H9 (cell line): ENCODE measurements at regions not wholly inside any gene's neighbourhood (a gene's known extent, or its start where the extent isn't known, plus 50 kb on each side); places are given as distances from the start of the nearest gene placed in this dataset.

ENCODE experiments used
- DNase-seq: peaks from one replicate; pipeline ENCODE4 v3.0.0-alpha.2; 2017
- H2AFZ ChIP-seq: one replicate; pipeline ENCODE4 v1.6.1; 2013; ENCODE audit warnings: mild to moderate bottlenecking, low read length, control low read depth, moderate library complexity
- H2AK5ac ChIP-seq: 2 replicates; pipeline ENCODE4 v1.6.1; 2013; ENCODE audit warnings: low read length, control low read depth, mixed read lengths; ENCODE audit not compliant: insufficient read length
- H2BK120ac ChIP-seq: one replicate; pipeline ENCODE4 v1.6.1; 2013; ENCODE audit warnings: low read depth, mild to moderate bottlenecking, low read length, control low read depth, inconsistent platforms; ENCODE audit not compliant: poor library complexity, severe bottlenecking
- H2BK12ac ChIP-seq: 2 replicates; pipeline ENCODE4 v1.6.1; 2013; ENCODE audit warnings: low read length, control low read depth, mixed read lengths, low read depth; ENCODE audit not compliant: insufficient read length
- H2BK15ac ChIP-seq: 2 replicates; pipeline ENCODE4 v1.6.1; 2013; ENCODE audit warnings: low read depth, low read length, control low read depth
- H2BK20ac ChIP-seq: one replicate; pipeline ENCODE4 v1.6.1; 2013; ENCODE audit warnings: low read depth, mild to moderate bottlenecking, low read length, control low read depth, inconsistent platforms; ENCODE audit not compliant: poor library complexity, severe bottlenecking
- H2BK5ac ChIP-seq: 2 replicates; pipeline ENCODE4 v1.6.1; 2013; ENCODE audit warnings: low read length, control low read depth, mixed read lengths; ENCODE audit not compliant: insufficient read length
- H3K14ac ChIP-seq: 2 replicates; pipeline ENCODE4 v1.6.1; 2013; ENCODE audit warnings: low read length, control low read depth; ENCODE audit not compliant: insufficient read depth
- H3K18ac ChIP-seq: 2 replicates; pipeline ENCODE4 v1.6.1; 2013; ENCODE audit warnings: low read depth, mild to moderate bottlenecking, mixed read lengths, low read length, control low read depth; ENCODE audit not compliant: insufficient read length
- H3K23ac ChIP-seq: 2 replicates; pipeline ENCODE4 v1.6.1; 2013; ENCODE audit warnings: low read length, control low read depth, mixed read lengths, low read depth; ENCODE audit not compliant: insufficient read length
- H3K23me2 ChIP-seq: 2 replicates; pipeline ENCODE4 v1.6.1; 2013; ENCODE audit warnings: low read depth, mild to moderate bottlenecking, mixed read lengths, low read length, control low read depth; ENCODE audit not compliant: insufficient read length, poor library complexity, severe bottlenecking
- H3K27ac ChIP-seq: 2 replicates; pipeline ENCODE4 v1.5.1; 2013; ENCODE audit warnings: low read length, control low read depth, mixed read lengths, low read depth; ENCODE audit not compliant: insufficient read length
- H3K27me3 ChIP-seq: 2 replicates; pipeline ENCODE4 v1.6.1; 2013; ENCODE audit warnings: low read length, control low read depth, inconsistent platforms; ENCODE audit not compliant: insufficient read depth
- H3K4ac ChIP-seq: 2 replicates; pipeline ENCODE4 v1.6.1; 2013; ENCODE audit warnings: low read depth, mild to moderate bottlenecking, control low read depth, inconsistent platforms, low read length, moderate library complexity
- H3K4me1 ChIP-seq: 2 replicates; pipeline ENCODE4 v1.6.1; 2013; ENCODE audit warnings: low read length, control low read depth, inconsistent platforms; ENCODE audit not compliant: insufficient read depth
- H3K4me2 ChIP-seq: 2 replicates; pipeline ENCODE4 v1.6.1; 2013; ENCODE audit warnings: low read length, control low read depth, mixed read lengths; ENCODE audit not compliant: insufficient read length, insufficient read depth
- H3K56ac ChIP-seq: 2 replicates; pipeline ENCODE4 v1.6.1; 2013; ENCODE audit warnings: low read depth, mild to moderate bottlenecking, mixed read lengths, low read length, control low read depth; ENCODE audit not compliant: insufficient read length
- H3K79me1 ChIP-seq: 2 replicates; pipeline ENCODE4 v1.6.1; 2013; ENCODE audit warnings: low read depth, mild to moderate bottlenecking, moderate library complexity, low read length, control low read depth, inconsistent platforms; ENCODE audit not compliant: insufficient read depth, poor library complexity, severe bottlenecking
- H3K79me2 ChIP-seq: 2 replicates; pipeline ENCODE4 v1.6.1; 2013; ENCODE audit warnings: low read length, control low read depth, inconsistent platforms; ENCODE audit not compliant: insufficient read depth
- H3K9ac ChIP-seq: 2 replicates; pipeline ENCODE4 v1.6.1; 2013; ENCODE audit warnings: low read length, control low read depth, mixed read lengths; ENCODE audit not compliant: insufficient read length; ENCODE audit errors: extremely low read depth
- H3K9me3 ChIP-seq: one replicate; pipeline ENCODE4 v1.6.1; 2013; ENCODE audit warnings: low read depth, low read length, inconsistent platforms; ENCODE audit not compliant: control insufficient read depth
- H3T11ph ChIP-seq: one replicate; pipeline ENCODE4 v1.6.1; 2013; ENCODE audit warnings: mild to moderate bottlenecking, low read length, control low read depth, inconsistent platforms
- H4K20me1 ChIP-seq: one replicate; pipeline ENCODE4 v1.6.1; 2013; ENCODE audit not compliant: control insufficient read depth, insufficient read length, insufficient read depth
- H4K5ac ChIP-seq: 2 replicates; pipeline ENCODE4 v1.6.1; 2013; ENCODE audit warnings: low read depth, mild to moderate bottlenecking, mixed read lengths, low read length, control low read depth; ENCODE audit not compliant: insufficient read length
- H4K8ac ChIP-seq: replicated peaks from 2 replicates; pipeline ENCODE4 v1.6.1; 2013; ENCODE audit warnings: low read length, control low read depth, mixed read lengths, low read depth; ENCODE audit not compliant: insufficient read length
- H4K91ac ChIP-seq: 2 replicates; pipeline ENCODE4 v1.6.1; 2013; ENCODE audit warnings: low read depth, mild to moderate bottlenecking, moderate library complexity, mixed read lengths, low read length, control low read depth; ENCODE audit not compliant: insufficient read length
- H3K27ac Mint-ChIP-seq, 3 experiments: 2 replicates in 2 of 3; 3 replicates in 1 of 3; pipeline ENCODE4 v1.8.0; 2020 to 2021; ENCODE audit warnings: mixed read lengths in 3 of 3, mild to moderate bottlenecking in 1 of 3, moderate library complexity in 1 of 3
- H3K27me3 Mint-ChIP-seq: 2 replicates; pipeline ENCODE4 v1.8.0; 2021; ENCODE audit warnings: low read depth, mild to moderate bottlenecking, moderate library complexity, mixed read lengths
- H3K36me3 Mint-ChIP-seq, 3 experiments: 2 replicates in 2 of 3; 3 replicates in 1 of 3; pipeline ENCODE4 v1.8.0; 2020 to 2021; ENCODE audit warnings: low read depth in 3 of 3, mixed read lengths in 3 of 3; ENCODE audit not compliant: insufficient read depth in 1 of 3
- H3K4me1 Mint-ChIP-seq, 2 experiments: 2 replicates each; pipeline ENCODE4 v1.8.0; 2020; ENCODE audit warnings: mixed read lengths in 2 of 2
- H3K4me3 Mint-ChIP-seq, 2 experiments: 2 replicates in 1 of 2; 3 replicates in 1 of 2; pipeline ENCODE4 v1.8.0; 2020 to 2021; ENCODE audit warnings: mild to moderate bottlenecking in 2 of 2, mixed read lengths in 2 of 2, moderate library complexity in 1 of 2
- H3K9me3 Mint-ChIP-seq, 2 experiments: 2 replicates in 1 of 2; 3 replicates in 1 of 2; pipeline ENCODE4 v1.8.0; 2020; ENCODE audit warnings: mild to moderate bottlenecking in 2 of 2, mixed read lengths in 2 of 2, moderate library complexity in 1 of 2
- CTCF ChIP-seq: fragments of 200-600 bp; sonication (generic); conservative IDR thresholded peaks from 3 replicates; pipeline ENCODE4 v1.8.0; 2021; ENCODE audit warnings: antibody characterized with exemption, mild to moderate bottlenecking
- WGBS: extraction: QIAGEN DNeasy Blood & Tissue Kit; methylation state at CpG from one replicate; pipeline ENCODE4 v1.1.7; 2013; ENCODE audit warnings: missing lambda C conversion rate, low lambda C conversion rate, mixed read lengths; ENCODE audit not compliant: insufficient read length; ENCODE audit errors: extremely low coverage; 5-methylcytosine and 5-hydroxymethylcytosine counted together

DNA sequence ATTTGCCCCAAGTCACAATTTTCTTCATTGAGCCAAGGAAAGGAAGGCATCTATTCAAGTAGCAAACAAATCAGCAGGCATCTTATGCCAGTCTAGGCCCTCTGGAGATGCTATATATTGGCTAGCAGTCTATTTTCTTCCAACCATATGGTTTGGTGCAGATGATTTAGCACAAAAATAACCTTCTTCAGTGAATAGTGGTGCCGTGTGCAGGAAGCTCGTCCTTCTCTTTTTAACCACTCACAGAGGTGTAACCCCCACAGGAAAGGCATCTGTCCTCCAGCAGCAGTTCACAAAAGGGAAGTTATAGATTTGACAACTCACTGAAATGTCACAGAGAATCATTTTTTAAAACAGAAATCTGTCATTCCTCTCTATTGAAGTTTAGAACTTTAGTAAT lies 445.7 kb upstream of the SYT1 start:
- Histone ChIP-seq H3K9me3 (no peaks in the 10 kb centered on the region), H3K4me2 (no peak overlapping the region), H3K56ac (no peak overlapping the region), H3K18ac (no peak overlapping the region), H2BK120ac (no peak overlapping the region), H3T11ph (no peak overlapping the region), H4K20me1 (no peaks in the 10 kb centered on the region), H3K23me2 (no peaks in the 10 kb centered on the region), H3K79me2 (no peaks in the 10 kb centered on the region), H3K4me1 (no peaks in the 10 kb centered on the region), H2BK15ac (no peak overlapping the region), H3K27ac (no peak overlapping the region), H3K4ac (no peak overlapping the region), H2BK5ac (no peak overlapping the region), H2BK20ac (no peak overlapping the region), H4K91ac (no peak overlapping the region), H3K9ac (no peak overlapping the region), H3K27me3 (no peaks in the 10 kb centered on the region), H3K23ac (no peak overlapping the region), H3K79me1 (no peaks in the 10 kb centered on the region), H4K8ac (no peak overlapping the region), H4K5ac (no peak overlapping the region), H2AFZ (no peak overlapping the region), H2AK5ac (no peak overlapping the region), H2BK12ac (no peak overlapping the region), H3K14ac (no peak overlapping the region)
- TF ChIP-seq CTCF: no peak
- Mint-ChIP-seq H3K27ac (no peak overlapping the region), H3K27me3 (no peaks in the 10 kb centered on the region), H3K36me3 (no peaks in the 10 kb centered on the region), H3K4me3 (no peak overlapping the region), H3K4me1 (peaks cover 2 to 4% of the 10 kb centered on the region in 2 experiments; a peak in 2 of 4 replicates), H3K9me3 (no peaks in the 10 kb centered on the region)
- no peak for DNase-seq
- no CpG with 5 or more reads among the region's 2 CpGs for WGBS
